Lung (tissue), 11 donors: ENCODE measurements at regions not wholly inside any gene's neighbourhood (a gene's known extent, or its start where the extent isn't known, plus 50 kb on each side); places are given as distances from the start of the nearest gene placed in this dataset.
A peak's percentile ranks its signal among the peaks of the same experiment; 100 is the strongest.

Source experiments
- ATAC-seq: fragments of 200-7000 bp; cut with Tn5 transposase; one replicate; pipeline ENCODE4 v1.9.1; 2020; ENCODE audit warnings: moderate number of reproducible peaks; ENCODE audit not compliant: insufficient read depth, low FRiP score
- DNase-seq, 3 donors: peaks; one replicate each; pipeline ENCODE4 v3.0.0-alpha.2; 2013 to 2017
- H3K27ac ChIP-seq, 2 donors: one replicate each; pipeline ENCODE4 v1.5.1; 2013; ENCODE audit warnings: mild to moderate bottlenecking in 2 of 2, moderate library complexity in 2 of 2, control low read depth in 1 of 2, inconsistent platforms in 1 of 2, low read depth in 1 of 2, low read length in 1 of 2
- H3K27me3 ChIP-seq, 3 donors: one replicate each; pipeline ENCODE4 v1.5.1; 2013; ENCODE audit warnings: low read length in 2 of 3; ENCODE audit not compliant: control insufficient read depth in 3 of 3, insufficient read depth in 3 of 3
- H3K36me3 ChIP-seq, 4 donors: one replicate each; pipeline ENCODE4 v1.5.1; 2013; ENCODE audit warnings: low read length in 4 of 4, mild to moderate bottlenecking in 1 of 4, moderate library complexity in 1 of 4; ENCODE audit not compliant: control insufficient read depth in 4 of 4, insufficient read depth in 4 of 4
- H3K4me1 ChIP-seq, 5 donors: one replicate each; pipeline ENCODE4 v1.5.1; 2013; ENCODE audit warnings: low read length in 5 of 5, mild to moderate bottlenecking in 2 of 5, moderate library complexity in 1 of 5; ENCODE audit not compliant: control insufficient read depth in 5 of 5, insufficient read depth in 5 of 5
- H3K4me3 ChIP-seq: one replicate; pipeline ENCODE4 v1.5.1; 2013; ENCODE audit warnings: mild to moderate bottlenecking, control low read depth, moderate library complexity
- H3K9ac ChIP-seq, 2 donors: one replicate each; pipeline ENCODE4 v1.5.1; 2013; ENCODE audit warnings: low read length in 2 of 2, control low read depth in 1 of 2; ENCODE audit not compliant: insufficient read depth in 1 of 2
- H3K9me3 ChIP-seq, 4 donors: one replicate each; pipeline ENCODE4 v1.5.1; 2013; ENCODE audit warnings: low read length in 3 of 4, mild to moderate bottlenecking in 1 of 4, moderate library complexity in 1 of 4; ENCODE audit not compliant: control insufficient read depth in 4 of 4, insufficient read depth in 3 of 4
- WGBS, 2 donors: extraction: QIAGEN DNeasy Blood & Tissue Kit; methylation state at CpG; one replicate each; pipeline ENCODE4 v1.1.7; 2013; 5-methylcytosine and 5-hydroxymethylcytosine counted together
- TF ChIP-seq, protein P1 (sequence below): IDR thresholded peaks from 2 replicates; pipeline ENCODE4 v1.5.1; 2012; ENCODE audit warnings: mild to moderate bottlenecking; ENCODE audit errors: control extremely low read depth, extremely low read depth
- donor health status: control.
- donor health status: control.
- donor health status: Bipolar disorder and iron deficiency.
- donor health status: healthy.
- donor health status: DM: yes; HTN: yes; CAD: no.

DNA sequence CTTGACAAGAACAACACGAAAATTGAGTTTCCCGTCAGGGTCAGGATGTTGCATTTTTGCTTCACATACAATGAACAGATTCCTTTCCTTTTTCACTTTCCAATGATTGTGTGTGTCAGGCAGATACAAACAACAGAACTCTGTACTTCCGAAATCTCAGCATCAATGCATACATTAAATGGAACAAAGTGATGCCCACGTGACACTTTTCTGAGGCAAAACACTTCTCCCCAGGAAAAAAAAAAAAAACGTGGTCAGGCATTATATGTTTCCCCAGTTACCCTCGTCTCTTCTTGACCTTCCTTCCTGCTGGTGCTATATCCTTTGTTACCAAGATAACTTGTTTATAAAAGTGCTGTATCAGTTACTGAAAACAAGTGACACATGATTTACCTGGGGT lies 181.8 kb downstream of the ZNF281 start:
- ATAC-seq (no peak), DNase-seq (peak in 2 of 3 donors; percentile 21 to 36)
- Histone ChIP-seq H3K4me3 (no peak overlapping the region), H3K4me1 (peaks cover 0 to 9% (median 0%) of the 10 kb centered on the region in 5 donors), H3K9ac (no peak overlapping the region), H3K36me3 (no peaks in the 10 kb centered on the region), H3K27me3 (no peaks in the 10 kb centered on the region), H3K9me3 (no peaks in the 10 kb centered on the region), H3K27ac (no peak overlapping the region)
- TF ChIP-seq, protein P1, sequence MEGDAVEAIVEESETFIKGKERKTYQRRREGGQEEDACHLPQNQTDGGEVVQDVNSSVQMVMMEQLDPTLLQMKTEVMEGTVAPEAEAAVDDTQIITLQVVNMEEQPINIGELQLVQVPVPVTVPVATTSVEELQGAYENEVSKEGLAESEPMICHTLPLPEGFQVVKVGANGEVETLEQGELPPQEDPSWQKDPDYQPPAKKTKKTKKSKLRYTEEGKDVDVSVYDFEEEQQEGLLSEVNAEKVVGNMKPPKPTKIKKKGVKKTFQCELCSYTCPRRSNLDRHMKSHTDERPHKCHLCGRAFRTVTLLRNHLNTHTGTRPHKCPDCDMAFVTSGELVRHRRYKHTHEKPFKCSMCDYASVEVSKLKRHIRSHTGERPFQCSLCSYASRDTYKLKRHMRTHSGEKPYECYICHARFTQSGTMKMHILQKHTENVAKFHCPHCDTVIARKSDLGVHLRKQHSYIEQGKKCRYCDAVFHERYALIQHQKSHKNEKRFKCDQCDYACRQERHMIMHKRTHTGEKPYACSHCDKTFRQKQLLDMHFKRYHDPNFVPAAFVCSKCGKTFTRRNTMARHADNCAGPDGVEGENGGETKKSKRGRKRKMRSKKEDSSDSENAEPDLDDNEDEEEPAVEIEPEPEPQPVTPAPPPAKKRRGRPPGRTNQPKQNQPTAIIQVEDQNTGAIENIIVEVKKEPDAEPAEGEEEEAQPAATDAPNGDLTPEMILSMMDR = no peak
- WGBS, 2 donors = 38 to 55% methylated on average over 6 of the region's 6 CpGs
